RWPE2 (cell line): ENCODE measurements at regions not wholly inside any gene's neighbourhood (a gene's known extent, or its start where the extent isn't known, plus 50 kb on each side); places are given as distances from the start of the nearest gene placed in this dataset.

Source experiments
- ATAC-seq: fragments of 200-7000 bp; cut with Tn5 transposase; 3 replicates; pipeline ENCODE4 v1.9.1; 2021; ENCODE audit warnings: low read depth
- DNase-seq: peaks from one replicate; pipeline ENCODE4 v3.0.0-alpha.2; 2020; ENCODE audit warnings: low spot score
- H3K27ac ChIP-seq: fragments of 450-650 bp; 2 replicates; pipeline ENCODE4 v1.5.1; 2017; ENCODE audit warnings: mild to moderate bottlenecking; ENCODE audit not compliant: poor library complexity, severe bottlenecking
- H3K27me3 ChIP-seq: fragments of 250-450 bp; sonication (Bioruptor Pico); 2 replicates; pipeline ENCODE4 v1.5.1; 2021; ENCODE audit warnings: mild to moderate bottlenecking, moderate library complexity; ENCODE audit not compliant: insufficient read depth, poor library complexity, severe bottlenecking
- H3K36me3 ChIP-seq: fragments of 250-450 bp; sonication (Bioruptor Pico); 2 replicates; pipeline ENCODE4 v1.5.1; 2020; ENCODE audit warnings: low read depth, mild to moderate bottlenecking, moderate library complexity
- H3K4me1 ChIP-seq: fragments of 250-450 bp; sonication (Bioruptor Pico); 2 replicates; pipeline ENCODE4 v1.5.1; 2021; ENCODE audit warnings: mild to moderate bottlenecking, moderate library complexity; ENCODE audit not compliant: insufficient read depth, poor library complexity, severe bottlenecking
- H3K4me3 ChIP-seq: fragments of 250-450 bp; sonication (Bioruptor Pico); 2 replicates; pipeline ENCODE4 v1.5.1; 2021; ENCODE audit warnings: mild to moderate bottlenecking, moderate library complexity; ENCODE audit not compliant: severe bottlenecking
- H3K9me3 ChIP-seq: fragments of 250-450 bp; sonication (Bioruptor Pico); 2 replicates; pipeline ENCODE4 v1.5.1; 2021; ENCODE audit warnings: mild to moderate bottlenecking, moderate library complexity; ENCODE audit not compliant: severe bottlenecking
- CTCF ChIP-seq: fragments of 450-650 bp; IDR thresholded peaks from one replicate; pipeline ENCODE4 v1.5.1; 2017; ENCODE audit warnings: mild to moderate bottlenecking, moderate library complexity; ENCODE audit not compliant: poor library complexity, severe bottlenecking

DNA sequence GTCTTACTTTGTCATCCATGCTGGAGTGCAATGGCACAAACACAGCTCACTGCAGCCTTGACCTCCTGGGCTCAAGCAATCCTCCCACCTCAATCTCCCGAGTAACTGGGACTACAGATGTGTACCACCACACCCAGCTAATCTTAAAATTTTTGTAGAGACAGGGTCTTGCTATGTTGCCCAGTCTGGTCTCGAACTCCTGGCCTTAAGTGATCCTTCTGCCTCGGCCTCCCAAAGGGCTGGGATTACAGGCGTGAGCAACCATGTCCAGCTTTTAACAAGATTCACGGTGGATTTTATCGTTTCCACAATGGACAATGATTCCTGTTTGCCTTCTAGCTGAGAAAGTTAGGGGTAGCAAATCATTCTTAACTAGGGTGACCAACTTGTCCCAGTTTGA is 165.9 kb downstream of the ZNF608 start:
- no peak for TF ChIP-seq CTCF

DNA sequence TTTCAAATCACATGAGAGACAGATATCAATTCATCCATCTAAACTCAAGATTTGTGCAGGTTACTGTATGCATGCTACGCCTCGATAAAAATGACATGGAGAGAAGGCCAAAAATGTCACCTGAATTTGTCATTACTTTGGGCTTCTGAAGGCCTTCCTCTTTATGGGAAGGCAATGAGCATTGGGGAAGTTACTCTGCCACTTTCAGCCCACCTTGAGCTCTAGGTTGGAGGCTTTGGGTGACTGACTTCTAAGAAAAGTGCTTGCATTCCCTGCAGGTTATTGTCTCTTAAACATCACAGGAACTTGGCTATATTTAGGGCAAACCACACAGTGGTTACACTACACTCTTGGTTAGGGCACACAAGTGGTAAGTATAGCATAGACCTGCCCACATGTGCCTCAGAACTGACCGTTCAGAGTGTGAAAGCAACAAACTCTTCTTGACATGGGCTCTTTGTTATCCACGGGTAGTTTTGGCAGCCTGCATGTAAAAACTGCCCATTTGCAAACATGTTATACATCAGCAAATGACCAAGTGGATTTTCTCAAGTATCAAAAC is 169.5 kb downstream of the ZNF608 start:
- Histone ChIP-seq H3K4me3 (no peak overlapping the region), H3K9me3 (no peaks in the 10 kb centered on the region), H3K36me3 (no peaks in the 10 kb centered on the region), H3K4me1 (no peaks in the 10 kb centered on the region), H3K27ac (no peak overlapping the region), H3K27me3 (no peaks in the 10 kb centered on the region)
- DNase-seq (no peak), ATAC-seq (no peak)
- TF ChIP-seq CTCF: no peak

More for the DNA sequence above, 165.9 kb downstream of the ZNF608 start:
- peaks cover 7% of the 10 kb centered on the region for H3K4me1 ChIP-seq
- H3K36me3 ChIP-seq: no peaks in the 10 kb centered on the region
- ATAC-seq (no peak), DNase-seq (no peak)
- no peak overlapping the region for H3K4me3 ChIP-seq
- no peaks in the 10 kb centered on the region for H3K9me3 ChIP-seq
- no peak overlapping the region for H3K27ac ChIP-seq
- H3K27me3 ChIP-seq: no peaks in the 10 kb centered on the region

DNA sequence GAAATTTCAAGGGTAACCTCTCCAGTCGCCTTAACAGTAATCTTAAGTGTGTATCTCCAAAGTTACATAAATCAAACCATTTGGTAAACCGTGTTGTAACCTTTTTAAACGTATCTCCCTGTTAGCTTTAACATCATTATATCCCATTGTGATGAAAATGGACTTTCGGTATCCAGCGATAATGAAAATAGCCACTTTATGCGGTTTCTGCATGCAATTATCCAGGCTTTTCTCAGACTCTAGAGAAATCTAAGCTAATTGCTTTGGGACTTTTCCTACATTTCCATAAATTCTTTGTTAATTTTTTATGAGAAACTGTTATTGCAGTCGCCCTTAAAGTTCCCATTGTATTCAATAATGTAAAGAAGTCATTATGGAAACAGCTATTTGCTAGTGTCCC is 170.7 kb downstream of the ZNF608 start:
- Histone ChIP-seq H3K4me1 (no peaks in the 10 kb centered on the region), H3K4me3 (no peak overlapping the region), H3K9me3 (no peaks in the 10 kb centered on the region), H3K36me3 (no peaks in the 10 kb centered on the region), H3K27ac (no peak overlapping the region), H3K27me3 (no peaks in the 10 kb centered on the region)
- DNase-seq: no peak
- no peak for TF ChIP-seq CTCF
- ATAC-seq: no peak

- no peaks in the 10 kb centered on the region for H3K4me1 ChIP-seq
- no peak for TF ChIP-seq CTCF
- H3K27ac ChIP-seq: no peak overlapping the region
- H3K9me3 ChIP-seq: no peaks in the 10 kb centered on the region
- DNase-seq (no peak), ATAC-seq (no peak)
- no peaks in the 10 kb centered on the region for H3K27me3 ChIP-seq
- H3K4me3 ChIP-seq: no peak overlapping the region
- H3K36me3 ChIP-seq: no peaks in the 10 kb centered on the region
These were observed 171.7 kb downstream of the ZNF608 start for GRCh38 chr5:124574521-124575436.

DNA sequence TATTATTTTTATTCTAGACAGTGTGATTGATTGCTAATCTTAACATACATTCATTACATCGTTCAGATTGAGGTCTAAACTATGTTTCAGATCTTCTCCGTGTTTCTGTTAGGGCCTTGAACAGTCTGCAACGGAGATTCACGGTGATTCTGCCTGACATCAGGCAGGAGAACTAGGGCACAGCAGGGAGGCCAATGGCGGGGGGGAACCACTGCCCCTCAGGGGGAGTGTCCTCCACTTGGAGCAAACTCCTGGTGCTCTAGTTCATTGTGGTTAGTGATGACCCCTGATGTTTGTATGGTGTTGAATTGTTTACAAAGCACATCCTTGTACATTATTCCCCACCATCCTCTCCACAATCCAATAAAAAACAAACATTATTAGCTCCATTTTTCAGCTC is 173.5 kb downstream of the ZNF608 start:
- no peak for TF ChIP-seq CTCF
- H3K4me3 ChIP-seq: no peak overlapping the region
- no peaks in the 10 kb centered on the region for H3K4me1 ChIP-seq
- no peaks in the 10 kb centered on the region for H3K27me3 ChIP-seq
- no peak overlapping the region for H3K27ac ChIP-seq
- H3K9me3 ChIP-seq: no peaks in the 10 kb centered on the region
- ATAC-seq: no peak
- no peak for DNase-seq
- no peaks in the 10 kb centered on the region for H3K36me3 ChIP-seq
